COLO668 (cell line): ENCODE measurements at regions not wholly inside any gene's neighbourhood (a gene's known extent, or its start where the extent isn't known, plus 50 kb on each side); places are given as distances from the start of the nearest gene placed in this dataset.
"Not testable (repeated sequence)": the region's sequence is repeated elsewhere in the genome, so short reads cannot be mapped to it uniquely, and the experiment has no call there.

ENCODE experiments used
- DNase-seq: peaks from one replicate; lab custom pipeline; 2025; ENCODE audit not compliant: unreplicated experiment; lab: John Stamatoyannopoulos, UW

DNA sequence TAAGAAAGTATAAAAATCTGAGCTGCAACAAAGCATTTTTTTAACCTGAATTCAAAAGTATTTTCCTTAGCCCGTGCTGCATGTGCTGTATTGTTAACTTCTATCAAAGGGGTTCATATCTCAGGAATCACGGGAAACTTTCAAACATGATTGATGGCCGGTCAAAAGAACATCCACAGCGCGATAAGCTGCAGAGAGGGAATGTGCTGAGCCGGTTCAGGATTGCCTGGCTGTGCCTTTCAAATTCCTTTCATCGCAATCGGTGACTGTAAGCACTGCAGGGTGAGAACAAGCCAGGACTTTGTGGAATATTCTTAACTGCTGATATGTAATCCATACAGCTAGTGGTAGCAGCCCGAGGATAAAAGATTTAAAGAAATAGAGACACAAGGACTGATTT is 210.9 kb upstream of the NOCT start:
- no peak for DNase-seq

DNA sequence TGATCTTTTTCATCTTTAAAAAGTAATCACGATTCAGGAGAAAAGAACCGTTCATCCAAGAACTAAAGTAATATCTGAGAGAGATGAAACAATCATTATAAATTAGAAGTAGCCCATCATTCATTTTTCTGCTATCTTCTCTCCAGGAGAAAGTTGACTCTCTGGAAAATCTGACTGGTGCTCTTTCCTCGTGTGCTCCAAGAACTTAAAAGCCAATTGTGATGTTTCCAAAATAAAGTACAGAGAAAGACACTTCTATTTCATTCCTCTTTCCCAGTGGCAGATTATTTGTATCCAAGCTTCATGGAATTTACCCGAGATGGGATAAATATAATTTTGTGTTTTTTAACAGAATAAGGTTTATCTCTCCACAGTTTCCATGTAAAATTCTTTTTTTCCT is 212.5 kb upstream of the NOCT start:
- no peak for DNase-seq

DNA sequence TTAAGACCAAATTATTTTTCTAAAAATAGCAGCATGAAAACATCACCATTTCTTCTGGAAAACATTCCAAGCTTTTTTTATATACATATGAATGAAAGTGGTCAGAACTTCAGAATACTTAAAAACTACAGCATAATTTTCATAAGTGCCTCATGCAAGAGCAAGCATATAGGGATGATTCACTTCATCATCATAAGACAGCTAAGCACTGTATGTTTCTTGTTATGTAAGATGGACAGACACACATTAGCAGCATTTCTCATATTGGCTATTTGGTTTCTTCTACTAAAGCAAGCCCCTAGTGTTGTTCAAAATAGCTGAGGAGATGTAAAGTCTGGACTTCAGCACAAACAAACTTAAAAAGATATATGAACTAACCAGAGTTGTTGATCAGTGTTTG is 213.1 kb upstream of the NOCT start:
- no peak for DNase-seq

DNA sequence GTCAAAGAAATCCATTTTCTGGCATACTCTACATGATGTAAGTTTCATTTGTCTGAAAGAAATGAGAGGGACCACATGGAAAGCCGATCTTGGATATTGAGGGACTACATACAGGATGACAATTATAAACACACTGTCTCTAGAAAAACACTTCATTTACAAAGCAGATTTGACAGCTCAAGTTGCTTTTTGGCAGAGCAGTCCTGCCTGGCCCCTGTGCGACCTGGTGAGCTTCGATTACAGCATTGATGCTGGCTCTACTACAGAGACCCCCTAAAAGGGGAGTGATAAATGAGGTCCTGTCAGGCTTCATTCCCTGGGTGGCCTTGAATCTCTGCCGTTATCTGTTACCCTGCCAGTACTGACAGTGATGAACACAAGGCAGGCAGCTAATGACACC is 215.2 kb upstream of the NOCT start:
- no peak for DNase-seq

DNA sequence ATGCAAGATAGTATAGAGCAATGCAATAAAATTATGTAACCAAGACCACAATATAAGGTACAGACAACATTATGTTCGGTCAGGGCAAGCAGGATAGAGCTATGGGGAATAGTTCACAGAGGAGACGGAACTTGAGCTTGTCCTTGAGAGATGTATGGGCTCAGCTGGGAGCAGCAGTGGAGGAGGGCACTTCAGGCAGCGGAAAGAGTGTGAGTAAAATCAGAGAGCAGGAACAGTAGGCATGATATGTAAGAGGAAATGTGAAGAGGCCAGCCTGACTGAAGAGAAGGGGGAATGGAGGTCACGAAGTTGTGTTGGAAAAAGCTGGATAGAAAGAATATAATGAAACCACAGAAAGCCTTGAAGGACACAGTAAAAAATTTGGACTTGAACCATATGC is 217.2 kb upstream of the NOCT start:
- no peak for DNase-seq

DNA sequence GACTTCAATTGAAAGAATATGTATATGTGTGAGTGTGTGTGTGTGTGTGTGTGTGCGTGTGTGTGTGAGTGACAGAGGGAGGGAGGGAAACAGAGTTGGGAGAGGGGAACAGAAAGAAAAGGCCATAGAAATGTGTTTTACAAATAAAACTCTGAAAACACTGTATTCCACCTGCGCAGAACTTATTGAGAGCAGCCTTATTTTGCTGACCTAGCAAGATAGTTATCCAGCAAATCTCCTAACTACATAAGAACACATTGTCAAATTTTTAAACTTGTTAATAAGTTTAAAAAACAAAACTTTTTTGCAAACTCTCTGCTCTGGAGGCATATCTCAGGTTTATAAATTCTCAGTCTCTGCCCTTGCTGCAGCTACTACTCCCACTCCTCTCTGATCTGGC is 217.9 kb upstream of the NOCT start:
- no peak for DNase-seq

DNA sequence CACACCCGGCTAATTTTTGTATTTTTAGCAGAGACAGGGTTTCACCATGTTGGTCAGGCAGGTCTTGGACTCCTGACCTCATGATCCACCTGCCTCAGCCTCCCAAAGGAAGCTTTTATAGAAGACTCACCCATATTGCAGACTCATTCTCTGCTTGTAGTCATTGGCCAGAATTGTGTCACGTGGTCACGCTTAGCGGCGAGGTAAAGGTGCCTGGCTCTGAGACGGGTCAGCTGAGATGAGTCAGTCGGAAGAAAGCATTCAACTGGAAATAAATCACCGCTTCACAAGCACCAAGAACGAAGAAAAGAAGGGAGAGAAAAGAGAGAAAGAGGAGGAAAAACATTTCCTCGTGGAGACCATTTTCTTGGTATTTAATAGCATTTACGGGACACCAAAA is 218.8 kb upstream of the NOCT start:
- no peak for DNase-seq

DNA sequence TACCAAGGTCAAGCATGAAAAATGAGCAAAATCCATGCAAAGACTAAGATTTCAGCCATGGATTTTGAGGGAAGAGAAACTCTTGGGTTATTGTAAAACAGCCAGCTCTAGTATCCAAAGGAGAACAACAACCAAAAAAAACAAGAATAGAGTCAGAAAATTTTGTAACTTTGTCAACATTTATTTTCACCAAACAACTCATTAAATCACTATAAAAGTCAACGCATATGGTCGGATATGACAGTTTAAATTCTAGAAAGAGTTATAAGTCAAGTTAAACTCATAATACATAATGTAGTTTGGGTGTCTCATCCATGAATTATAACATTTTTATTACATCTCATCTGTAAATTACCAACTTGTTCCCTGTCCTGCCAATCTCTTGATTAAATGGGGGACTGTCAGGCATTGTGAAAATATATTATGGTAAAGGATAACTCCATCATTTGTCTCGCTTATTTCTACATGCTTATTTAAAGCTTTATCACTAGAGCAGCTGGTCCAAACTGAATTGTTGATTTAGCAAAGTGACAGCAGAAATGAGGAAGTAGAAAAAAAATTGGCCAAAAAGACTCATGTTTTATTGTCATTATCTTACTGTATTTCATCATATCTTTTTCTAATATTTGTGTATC is 224.8 kb upstream of the NOCT start:
- no peak for DNase-seq

DNA sequence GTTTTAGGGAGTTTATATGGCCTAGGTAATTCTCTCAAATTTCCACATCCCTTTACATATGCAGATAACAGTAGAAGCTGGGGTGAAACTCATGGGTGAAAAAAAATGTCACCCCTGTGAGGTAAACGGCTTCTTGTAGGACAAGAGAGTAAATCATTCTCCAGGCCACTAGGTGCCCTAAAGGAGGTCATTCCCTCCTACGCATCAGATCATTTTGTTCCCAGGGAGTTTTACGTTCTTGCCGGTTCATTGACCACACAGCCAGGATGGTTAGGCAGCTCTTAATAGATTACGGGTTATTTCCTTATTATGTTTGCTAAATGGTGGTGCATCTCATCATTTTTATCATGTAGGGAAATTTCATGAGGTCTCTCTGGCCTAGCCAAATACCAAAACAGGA is 225.8 kb upstream of the NOCT start:
- DNase-seq = no peak

DNA sequence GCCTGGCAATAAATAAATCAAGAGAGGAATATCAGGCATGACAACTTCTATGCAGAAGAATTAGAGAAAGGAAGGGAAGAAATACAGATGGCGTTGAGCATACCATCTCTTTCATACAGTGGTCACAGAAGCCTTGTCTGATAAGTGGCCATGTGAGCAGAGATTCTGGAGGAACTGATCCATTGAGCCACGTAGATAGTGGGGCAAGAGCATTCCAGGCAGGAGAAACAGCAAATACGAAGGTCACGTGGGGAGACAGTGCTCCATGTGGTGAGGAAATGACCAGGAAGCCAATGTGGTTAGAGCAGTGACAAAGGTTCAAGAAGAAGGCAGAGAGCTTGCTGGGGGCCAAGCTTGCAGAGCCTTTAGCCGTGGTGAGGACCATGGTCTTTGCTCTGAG is 226.7 kb upstream of the NOCT start:
- DNase-seq = no peak

DNA sequence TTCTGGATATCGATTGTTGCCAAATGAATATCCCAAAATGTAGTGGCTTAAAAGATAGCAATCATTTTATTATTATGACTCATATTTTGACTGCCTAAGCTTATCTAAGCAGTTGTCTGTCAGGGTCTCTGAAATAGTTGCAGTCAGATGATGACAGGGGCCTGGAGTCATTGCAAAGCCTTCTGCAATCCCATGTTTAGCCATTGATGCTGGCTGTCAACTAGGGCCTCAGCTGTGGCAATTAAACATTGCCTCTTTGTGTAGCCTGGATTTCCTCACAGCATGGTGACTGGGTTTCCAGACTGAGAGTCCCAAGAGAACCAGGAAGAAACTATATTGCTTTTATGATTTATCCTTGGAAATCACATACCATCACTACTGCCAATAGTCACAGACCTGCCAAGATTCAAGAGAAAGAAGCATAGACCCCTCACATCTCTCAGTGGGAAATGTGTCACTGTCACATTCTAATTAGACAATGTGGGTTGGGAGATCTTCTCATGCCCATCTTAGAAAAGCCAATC is 227.3 kb upstream of the NOCT start:
- DNase-seq = no peak

DNA sequence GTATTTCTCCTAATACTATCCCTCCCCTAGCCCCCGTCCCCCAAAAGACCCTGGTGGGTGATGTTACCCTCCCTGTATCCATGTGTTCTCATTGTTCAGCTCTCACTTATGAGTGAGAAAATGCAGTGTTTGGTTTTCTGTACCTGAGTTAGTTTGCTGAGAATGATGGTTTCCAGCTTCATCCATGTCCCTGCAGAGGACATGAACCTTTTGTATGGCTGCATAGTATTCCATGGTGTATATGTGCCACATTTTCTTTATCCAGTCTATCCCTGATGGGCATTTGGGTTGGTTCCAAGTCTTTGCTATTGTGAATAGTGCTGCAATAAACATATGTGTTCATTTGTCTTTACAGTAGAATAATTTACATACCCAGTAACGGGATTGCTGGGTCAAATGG is 235.8 kb upstream of the NOCT start:
- DNase-seq = not testable (repeated sequence)

DNA sequence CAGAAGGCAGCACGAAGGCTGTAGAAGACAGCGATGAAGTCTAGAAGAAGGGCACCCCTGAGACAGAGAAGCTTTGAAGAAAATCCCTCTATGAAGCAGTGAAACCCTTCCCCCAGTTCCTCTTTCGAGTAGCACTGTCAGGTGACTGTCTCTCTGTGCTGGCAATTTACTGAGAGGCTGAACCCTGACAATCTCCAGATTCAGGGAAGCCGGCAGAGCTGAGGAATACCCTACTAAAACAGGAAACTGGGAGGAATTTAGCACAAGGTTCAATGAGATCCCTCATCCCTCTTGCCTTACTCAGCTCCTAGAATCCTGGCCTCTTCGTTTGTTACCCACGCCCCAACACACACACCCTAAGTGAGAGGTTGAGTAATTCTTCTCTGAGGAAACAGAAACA is 239.7 kb upstream of the NOCT start:
- DNase-seq = no peak

DNA sequence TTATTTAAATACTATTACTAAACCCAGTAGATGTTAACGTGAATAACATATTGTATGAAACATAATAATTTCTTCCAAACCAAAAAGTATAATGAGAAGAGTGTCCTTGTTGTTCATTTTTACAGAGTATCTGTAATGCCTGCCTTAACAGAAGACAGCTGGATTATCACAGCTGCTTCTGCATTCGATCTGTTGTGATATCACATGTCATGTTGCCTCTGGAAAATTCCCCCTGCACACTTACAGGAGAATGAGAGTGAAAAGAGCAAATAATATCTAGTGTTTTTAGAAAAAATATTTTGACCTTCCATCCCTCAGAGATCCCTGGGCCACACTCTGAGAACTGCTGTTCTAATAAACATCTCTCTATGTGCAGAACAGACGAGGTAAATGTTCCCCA is 240.1 kb upstream of the NOCT start:
- no peak for DNase-seq

DNA sequence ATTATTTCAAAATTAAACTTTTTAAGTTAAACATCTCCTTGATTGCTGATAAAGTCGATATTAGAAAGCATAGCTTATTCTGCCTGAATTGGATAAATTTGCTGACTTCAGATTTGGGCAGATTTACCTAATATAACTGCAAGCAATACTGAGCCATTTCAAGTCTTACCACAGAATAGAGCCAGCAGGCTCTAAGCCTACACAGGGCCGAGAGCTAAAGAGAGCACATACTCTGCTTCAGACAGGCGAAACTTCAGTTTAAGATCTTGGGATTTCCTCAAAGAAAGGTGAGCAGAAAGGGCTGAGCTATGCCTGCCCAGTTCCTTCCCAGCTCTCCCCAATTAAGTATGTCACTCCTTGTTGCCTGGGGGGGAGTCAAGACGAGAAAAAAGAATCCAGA is 240.6 kb upstream of the NOCT start:
- DNase-seq = no peak

DNA sequence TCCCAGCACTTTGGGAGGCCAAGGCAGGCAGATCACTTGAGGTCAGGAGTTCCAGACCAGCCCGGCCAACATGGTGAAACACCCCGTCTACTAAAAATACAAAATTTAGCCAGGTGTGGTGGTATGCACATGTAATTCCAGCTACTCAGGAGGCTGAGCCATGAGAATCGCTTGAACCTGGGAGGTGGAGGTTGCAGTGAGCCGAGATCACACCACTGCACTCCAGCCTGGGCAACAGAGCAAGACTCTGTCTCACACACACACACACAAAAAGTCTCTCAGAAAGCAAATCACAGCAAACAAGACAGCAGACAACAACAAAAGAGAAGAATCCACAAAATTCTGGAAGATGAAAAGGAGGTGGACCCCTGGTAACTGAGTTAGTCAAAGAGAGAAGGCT is 241.5 kb upstream of the NOCT start:
- not testable (repeated sequence) for DNase-seq

DNA sequence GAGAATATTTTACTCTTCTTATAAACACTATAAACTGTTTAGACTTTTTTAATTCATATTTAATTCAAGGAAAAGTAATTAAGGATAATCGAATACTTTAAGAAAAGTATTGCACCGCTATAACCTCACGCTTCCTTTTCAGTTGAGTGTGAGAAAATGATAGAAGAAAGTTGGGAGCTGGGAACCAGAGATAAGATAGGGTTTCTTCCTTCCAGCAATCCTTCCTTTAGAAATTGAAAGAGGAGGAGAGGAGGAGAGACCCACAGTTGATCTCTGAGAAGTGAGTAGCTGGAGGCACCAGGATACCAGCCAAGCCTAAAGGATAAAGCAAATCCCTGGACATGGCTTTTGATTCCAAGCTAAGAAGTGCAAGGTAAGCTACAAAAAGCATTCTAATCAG is 242.3 kb upstream of the NOCT start:
- no peak for DNase-seq

DNA sequence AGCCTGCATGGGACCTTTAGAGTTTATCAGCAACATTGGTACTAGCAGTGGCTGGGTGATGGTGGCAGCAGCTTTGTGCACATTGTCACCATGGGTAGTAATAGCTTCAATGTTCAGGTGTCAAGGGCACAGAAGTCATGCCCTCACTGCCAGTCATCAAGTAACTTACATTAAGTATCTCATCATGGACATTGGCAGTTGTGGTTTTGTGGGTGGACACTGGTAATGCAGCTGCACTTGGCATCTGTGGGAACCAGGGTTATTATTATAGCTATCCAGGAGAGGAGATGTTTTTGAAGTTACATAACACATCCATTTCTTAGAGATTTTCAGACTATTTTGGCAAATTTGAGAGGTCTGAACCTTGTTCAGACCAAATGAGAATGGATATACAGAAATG is 243.2 kb upstream of the NOCT start:
- DNase-seq = no peak

DNA sequence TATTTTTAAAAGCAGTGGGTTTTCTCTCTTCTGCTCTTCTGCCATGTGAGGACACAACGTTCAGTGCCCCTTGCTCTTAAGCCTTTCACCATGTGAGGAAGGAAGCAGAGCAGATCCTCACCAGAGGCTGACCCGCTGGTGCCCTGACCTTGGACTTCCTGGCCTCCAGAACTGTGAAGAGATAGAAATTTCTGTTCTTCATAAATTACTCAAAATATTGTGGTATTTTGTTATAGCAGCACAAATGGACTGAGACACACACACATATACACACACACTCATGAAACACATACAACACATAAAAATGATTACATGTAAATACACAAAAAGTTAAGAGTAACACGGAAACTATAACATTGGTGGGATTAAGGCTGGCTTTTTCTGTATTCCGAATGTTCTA is 244.8 kb upstream of the NOCT start:
- no peak for DNase-seq

DNA sequence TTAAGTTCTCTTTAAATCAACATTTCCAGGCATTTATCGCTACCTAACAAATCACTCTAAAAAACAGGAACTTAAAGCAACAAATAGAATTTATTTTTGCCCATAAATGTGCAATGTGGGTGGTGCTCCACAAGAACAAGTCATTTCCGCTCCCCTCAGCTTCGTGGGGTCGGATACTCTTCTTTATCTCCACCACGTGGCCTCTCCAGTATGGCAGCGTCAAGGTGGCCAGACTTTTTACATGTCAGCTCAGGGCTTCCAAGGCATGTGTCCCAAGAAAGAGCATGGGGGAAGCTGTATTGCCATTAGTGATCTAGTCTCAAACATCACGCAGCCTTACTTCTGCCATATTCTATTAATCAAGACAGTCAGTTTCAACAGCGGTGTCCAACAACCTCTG is 249.2 kb upstream of the NOCT start:
- no peak for DNase-seq

DNA sequence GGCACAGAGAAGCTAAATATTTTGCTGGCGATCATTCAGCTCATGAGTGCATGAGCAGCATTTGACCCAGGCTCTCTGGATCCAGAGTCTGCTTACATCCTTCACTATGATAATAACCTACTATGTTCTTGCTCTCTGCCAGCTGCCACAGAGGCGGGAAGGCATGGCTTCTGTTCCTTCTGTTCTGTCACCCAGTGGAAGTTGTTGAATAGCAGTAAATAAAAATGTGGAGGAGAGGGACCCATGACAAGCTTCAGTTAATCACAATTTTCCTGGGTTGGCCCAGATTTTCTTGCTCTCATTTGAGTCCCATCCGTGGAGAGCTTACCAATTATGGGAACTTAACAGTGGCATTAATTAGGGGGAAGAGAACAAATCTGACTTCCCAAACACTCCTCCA is 250.1 kb upstream of the NOCT start:
- no peak for DNase-seq

DNA sequence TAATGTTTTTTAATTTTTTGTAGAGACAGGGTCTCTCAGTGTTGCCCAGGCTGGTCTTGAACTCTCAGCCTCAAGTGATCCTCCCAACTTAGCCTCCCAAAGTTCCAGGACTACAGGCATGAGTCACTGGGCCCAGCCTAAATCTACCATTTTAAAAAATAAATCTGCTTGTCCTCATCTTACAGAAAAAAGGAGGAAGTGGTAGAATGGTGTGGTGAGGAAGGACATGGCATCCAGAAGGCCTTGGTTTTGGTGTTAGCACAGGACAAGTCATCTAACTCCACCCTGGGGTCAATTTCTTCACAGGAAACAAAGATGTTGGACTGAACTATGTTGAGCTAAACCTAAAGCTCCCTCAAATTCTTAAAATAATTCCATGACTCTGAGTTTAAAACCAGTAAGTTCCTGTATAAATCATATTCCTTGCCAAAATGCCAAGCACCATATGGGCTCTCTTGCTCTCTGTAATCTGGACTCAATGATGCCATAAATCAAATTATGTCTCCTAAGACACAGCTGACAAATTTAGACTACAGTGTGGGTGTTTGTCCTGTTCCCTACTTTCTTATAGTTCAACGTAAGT is 253.9 kb upstream of the NOCT start:
- DNase-seq = no peak

DNA sequence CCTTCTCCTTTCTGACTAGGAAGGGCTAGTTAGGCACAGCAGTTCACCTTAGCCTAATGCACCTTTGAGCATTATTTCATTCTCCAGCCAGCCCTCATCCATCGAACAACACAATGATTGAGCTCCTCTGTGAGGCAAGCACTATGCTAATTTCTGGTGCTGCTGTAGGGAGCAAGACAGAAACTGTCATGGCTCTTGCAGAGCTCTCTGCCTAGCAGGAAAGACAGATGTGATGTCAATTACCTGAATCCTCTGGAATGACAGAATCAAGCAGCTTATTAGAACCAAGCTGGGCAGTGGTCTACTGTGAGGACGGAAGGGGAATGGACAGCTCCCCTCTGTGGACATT is 256.1 kb upstream of the NOCT start:
- no peak for DNase-seq
